ENCODE measurements at regions not wholly inside any gene's neighbourhood (a gene's known extent, or its start where the extent isn't known, plus 50 kb on each side); places are given as distances from the start of the nearest gene placed in this dataset.
"Not testable (repeated sequence)": the region's sequence is repeated elsewhere in the genome, so short reads cannot be mapped to it uniquely, and the experiment has no call there.

DNA sequence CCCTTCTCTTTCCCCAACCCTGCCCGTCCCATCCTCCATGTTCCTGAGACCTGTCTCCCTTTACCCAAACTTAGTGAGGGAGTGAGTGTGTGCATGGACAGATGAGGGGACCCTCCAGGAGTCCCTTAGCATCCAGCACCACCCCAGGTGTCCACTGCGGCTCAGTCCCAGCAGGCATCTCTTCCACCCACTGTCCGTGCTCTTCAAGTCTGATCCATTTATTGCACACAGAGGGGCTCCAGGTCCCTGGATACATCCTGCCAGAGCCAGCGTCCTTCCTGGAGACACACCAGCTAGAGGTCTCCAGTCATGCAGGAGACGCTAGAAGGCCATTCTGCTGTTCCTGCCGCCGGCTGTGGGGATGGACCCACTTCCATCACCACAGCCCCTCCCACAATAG is 239.2 kb downstream of the ADGRD1 start:
- Mint-ChIP-seq H3K27ac (no peak overlapping the region), H3K27me3 (ENCODE audit: low read depth, poor library complexity) (peaks cover 54% of the 10 kb centered on the region), H3K9me3 (peaks cover 3% of the 10 kb centered on the region), H3K4me3 (no peak overlapping the region), H3K36me3 (ENCODE audit: low read depth) (no peaks in the 10 kb centered on the region), H3K4me1 (no peaks in the 10 kb centered on the region)
- TF ChIP-seq, protein P1, sequence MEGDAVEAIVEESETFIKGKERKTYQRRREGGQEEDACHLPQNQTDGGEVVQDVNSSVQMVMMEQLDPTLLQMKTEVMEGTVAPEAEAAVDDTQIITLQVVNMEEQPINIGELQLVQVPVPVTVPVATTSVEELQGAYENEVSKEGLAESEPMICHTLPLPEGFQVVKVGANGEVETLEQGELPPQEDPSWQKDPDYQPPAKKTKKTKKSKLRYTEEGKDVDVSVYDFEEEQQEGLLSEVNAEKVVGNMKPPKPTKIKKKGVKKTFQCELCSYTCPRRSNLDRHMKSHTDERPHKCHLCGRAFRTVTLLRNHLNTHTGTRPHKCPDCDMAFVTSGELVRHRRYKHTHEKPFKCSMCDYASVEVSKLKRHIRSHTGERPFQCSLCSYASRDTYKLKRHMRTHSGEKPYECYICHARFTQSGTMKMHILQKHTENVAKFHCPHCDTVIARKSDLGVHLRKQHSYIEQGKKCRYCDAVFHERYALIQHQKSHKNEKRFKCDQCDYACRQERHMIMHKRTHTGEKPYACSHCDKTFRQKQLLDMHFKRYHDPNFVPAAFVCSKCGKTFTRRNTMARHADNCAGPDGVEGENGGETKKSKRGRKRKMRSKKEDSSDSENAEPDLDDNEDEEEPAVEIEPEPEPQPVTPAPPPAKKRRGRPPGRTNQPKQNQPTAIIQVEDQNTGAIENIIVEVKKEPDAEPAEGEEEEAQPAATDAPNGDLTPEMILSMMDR (IDR thresholded peaks at IDR 0.05), result no peak
- no peak for DNase-seq

DNA sequence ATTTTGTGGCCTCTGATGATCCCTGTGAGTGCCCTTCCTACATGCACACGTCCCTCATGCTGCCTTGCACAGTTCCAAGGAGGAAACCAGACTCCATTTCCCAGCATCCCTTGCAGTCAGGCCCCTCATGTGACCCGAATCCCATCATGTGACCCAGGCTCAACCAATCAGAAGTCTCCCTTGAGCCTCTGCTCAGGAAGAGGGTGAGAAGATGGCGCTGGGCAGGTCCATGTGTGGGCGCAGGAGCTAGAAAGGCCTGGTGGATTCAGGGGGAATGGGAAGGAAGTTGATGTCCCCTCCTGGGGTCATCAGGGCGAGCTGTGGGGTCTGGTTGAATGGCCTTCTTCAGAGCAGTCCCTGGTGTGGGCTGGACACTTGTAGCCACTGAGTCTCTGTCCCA is 240.5 kb downstream of the ADGRD1 start:
- Mint-ChIP-seq H3K27ac (no peak overlapping the region), H3K4me1 (no peaks in the 10 kb centered on the region), H3K4me3 (no peak overlapping the region), H3K9me3 (peaks cover 6% of the 10 kb centered on the region), H3K27me3 (ENCODE audit: low read depth, poor library complexity) (peaks cover 50% of the 10 kb centered on the region), H3K36me3 (ENCODE audit: low read depth) (no peaks in the 10 kb centered on the region)
- DNase-seq, result no peak
- TF ChIP-seq, protein P1 (IDR thresholded peaks at IDR 0.05), result no peak

DNA sequence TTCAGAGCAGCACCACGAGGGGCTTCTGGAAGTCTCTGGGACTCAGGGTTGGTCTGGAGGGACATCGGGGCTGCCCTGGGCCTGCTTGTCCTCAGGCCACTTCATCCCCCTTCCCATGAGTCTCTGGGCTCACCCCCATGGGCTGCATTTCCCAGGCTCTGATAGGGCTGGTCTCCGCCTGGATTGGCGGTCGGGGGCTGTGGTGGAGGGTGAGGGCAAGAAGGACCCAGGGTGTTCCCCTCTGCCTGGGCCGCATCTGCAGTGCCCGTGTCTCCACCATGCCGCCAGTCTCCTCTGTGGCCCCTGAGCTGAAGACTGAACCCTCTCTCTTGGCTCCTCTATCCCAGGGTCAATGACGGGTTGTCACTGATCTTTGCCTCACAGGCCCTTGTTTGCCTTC is 242.1 kb downstream of the ADGRD1 start:
- DNase-seq, result no peak
- Mint-ChIP-seq H3K36me3 (ENCODE audit: low read depth) (no peaks in the 10 kb centered on the region), H3K4me3 (no peak overlapping the region), H3K27ac (no peak overlapping the region), H3K9me3 (peaks cover 6% of the 10 kb centered on the region), H3K27me3 (ENCODE audit: low read depth, poor library complexity) (peaks cover 41% of the 10 kb centered on the region), H3K4me1 (no peaks in the 10 kb centered on the region)
- TF ChIP-seq, protein P1 (IDR thresholded peaks at IDR 0.05), result no peak

DNA sequence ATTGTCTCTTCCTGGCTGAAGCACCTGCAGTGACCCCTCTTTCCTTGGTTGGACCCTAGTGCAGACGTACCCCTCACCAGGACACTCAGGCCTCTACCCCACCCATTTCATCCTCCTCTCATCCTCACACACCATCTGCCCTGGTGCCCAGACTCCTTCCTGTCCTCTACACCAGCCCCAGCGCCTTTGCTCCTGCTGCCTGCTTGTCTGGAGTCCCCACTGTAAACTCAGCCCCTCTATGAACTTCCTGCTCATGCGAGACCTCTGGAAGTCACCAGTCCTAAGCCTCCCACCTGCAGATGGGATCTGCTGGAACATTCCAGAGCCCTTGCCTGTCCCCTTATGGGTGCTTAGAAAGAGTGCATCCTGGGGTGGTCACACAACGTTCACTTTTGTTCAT is 242.5 kb downstream of the ADGRD1 start:
- DNase-seq, result no peak
- H3K27me3 Mint-ChIP-seq (ENCODE audit: low read depth, poor library complexity), result peaks cover 36% of the 10 kb centered on the region
- peaks cover 6% of the 10 kb centered on the region for H3K9me3 Mint-ChIP-seq
- H3K36me3 Mint-ChIP-seq (ENCODE audit: low read depth), result no peaks in the 10 kb centered on the region
- H3K4me3 Mint-ChIP-seq, result no peak overlapping the region
- H3K27ac Mint-ChIP-seq, result no peak overlapping the region
- no peaks in the 10 kb centered on the region for H3K4me1 Mint-ChIP-seq
- TF ChIP-seq, protein P1 (IDR thresholded peaks at IDR 0.05), result no peak

DNA sequence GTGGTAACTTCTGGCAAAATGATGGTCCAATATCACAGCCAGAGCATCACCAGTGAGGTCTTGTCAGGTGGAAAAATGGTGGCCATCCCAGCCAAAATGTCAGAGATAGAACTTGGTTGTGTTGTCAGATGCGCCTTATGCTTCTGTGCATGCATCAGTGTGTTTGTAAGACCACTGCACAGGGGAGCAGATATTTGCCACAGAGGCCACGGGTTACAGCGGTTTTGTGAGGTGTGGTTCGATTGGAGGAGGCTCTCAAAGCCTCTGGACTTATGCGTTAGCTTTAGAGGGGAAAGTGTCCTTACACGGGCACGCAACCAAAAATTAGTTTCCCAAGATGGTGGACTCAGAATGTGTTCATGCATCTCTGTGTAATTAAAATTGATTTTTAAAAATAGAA is 243.8 kb downstream of the ADGRD1 start:
- DNase-seq, result no peak
- Mint-ChIP-seq H3K4me3 (no peak overlapping the region), H3K27ac (no peak overlapping the region), H3K9me3 (peaks cover 6% of the 10 kb centered on the region), H3K4me1 (no peaks in the 10 kb centered on the region), H3K27me3 (ENCODE audit: low read depth, poor library complexity) (peaks cover 32% of the 10 kb centered on the region), H3K36me3 (ENCODE audit: low read depth) (no peaks in the 10 kb centered on the region)
- TF ChIP-seq, protein P1 (IDR thresholded peaks at IDR 0.05), result no peak

DNA sequence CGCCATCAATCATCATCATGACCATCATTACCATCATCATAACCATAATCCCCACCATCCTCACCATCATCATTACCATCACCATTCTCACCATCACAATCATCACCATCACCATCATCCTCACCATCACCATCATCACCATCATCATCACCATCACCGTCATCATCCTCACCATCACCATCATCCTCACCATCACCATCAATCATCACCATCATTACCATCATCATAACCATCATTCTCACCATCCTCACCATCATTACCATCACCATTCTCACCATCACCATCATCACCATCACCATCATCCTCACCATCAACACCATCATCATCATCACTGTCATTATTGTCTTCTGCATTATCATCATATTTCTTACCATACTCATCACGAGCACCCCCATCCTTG is 245.5 kb downstream of the ADGRD1 start:
- Mint-ChIP-seq H3K4me3 (no peak overlapping the region), H3K4me1 (no peaks in the 10 kb centered on the region), H3K27ac (no peak overlapping the region), H3K9me3 (peaks cover 2% of the 10 kb centered on the region), H3K36me3 (ENCODE audit: low read depth) (no peaks in the 10 kb centered on the region), H3K27me3 (ENCODE audit: low read depth, poor library complexity) (peaks cover 21% of the 10 kb centered on the region)
- DNase-seq, result no peak
- TF ChIP-seq, protein P1 (IDR thresholded peaks at IDR 0.05), result no peak

DNA sequence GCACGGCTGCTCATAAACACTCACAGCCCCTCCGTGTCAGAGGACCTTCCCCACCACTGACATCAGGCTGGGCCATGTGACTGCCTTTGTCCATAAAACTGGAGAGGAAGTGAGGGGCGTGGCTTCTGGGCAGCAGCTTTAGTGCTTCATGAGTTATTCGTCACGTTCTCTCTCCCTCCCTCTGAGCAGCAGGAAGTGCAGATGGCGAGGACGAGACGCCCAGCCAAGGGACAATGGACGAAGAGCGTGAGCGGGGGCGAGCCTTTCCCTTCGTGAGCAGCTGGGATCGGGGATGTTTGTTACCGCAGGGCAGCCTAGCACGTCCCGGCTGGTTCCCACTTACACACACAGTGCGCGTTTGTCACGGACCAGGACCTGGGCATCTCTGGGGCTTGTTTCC is 248.2 kb downstream of the ADGRD1 start:
- DNase-seq; H3K27ac Mint-ChIP-seq; H3K9me3 Mint-ChIP-seq; H3K36me3 Mint-ChIP-seq (ENCODE audit: low read depth); H3K4me3 Mint-ChIP-seq; H3K4me1 Mint-ChIP-seq: not testable (repeated sequence)
- H3K27me3 Mint-ChIP-seq (ENCODE audit: low read depth, poor library complexity), result peaks cover 20% of the 10 kb centered on the region
